ENCODE measurements at regions not wholly inside any gene's neighbourhood (a gene's known extent, or its start where the extent isn't known, plus 50 kb on each side); places are given as distances from the start of the nearest gene placed in this dataset.
"Not testable (repeated sequence)": the region's sequence is repeated elsewhere in the genome, so short reads cannot be mapped to it uniquely, and the experiment has no call there.

GRCh38 chr6:74256781-74257180 is 560.8 kb downstream of the CD109 start:
- TF ChIP-seq POLR2A (IDR thresholded peaks at IDR 0.05) = no peak
- TF ChIP-seq, protein P1, sequence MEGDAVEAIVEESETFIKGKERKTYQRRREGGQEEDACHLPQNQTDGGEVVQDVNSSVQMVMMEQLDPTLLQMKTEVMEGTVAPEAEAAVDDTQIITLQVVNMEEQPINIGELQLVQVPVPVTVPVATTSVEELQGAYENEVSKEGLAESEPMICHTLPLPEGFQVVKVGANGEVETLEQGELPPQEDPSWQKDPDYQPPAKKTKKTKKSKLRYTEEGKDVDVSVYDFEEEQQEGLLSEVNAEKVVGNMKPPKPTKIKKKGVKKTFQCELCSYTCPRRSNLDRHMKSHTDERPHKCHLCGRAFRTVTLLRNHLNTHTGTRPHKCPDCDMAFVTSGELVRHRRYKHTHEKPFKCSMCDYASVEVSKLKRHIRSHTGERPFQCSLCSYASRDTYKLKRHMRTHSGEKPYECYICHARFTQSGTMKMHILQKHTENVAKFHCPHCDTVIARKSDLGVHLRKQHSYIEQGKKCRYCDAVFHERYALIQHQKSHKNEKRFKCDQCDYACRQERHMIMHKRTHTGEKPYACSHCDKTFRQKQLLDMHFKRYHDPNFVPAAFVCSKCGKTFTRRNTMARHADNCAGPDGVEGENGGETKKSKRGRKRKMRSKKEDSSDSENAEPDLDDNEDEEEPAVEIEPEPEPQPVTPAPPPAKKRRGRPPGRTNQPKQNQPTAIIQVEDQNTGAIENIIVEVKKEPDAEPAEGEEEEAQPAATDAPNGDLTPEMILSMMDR (IDR thresholded peaks at IDR 0.05) = no peak
- TF ChIP-seq POLR2AphosphoS5 (IDR thresholded peaks at IDR 0.05) = no peak
- no peak for TF ChIP-seq EP300 (IDR thresholded peaks at IDR 0.05)

GRCh38 chr6:74256381-74256780 is 560.4 kb downstream of the CD109 start:
- H3K27ac ChIP-seq = no peak overlapping the region
- no peaks in the 10 kb centered on the region for H3K4me1 ChIP-seq
- H3K27me3 ChIP-seq = no peaks in the 10 kb centered on the region
- no peaks in the 10 kb centered on the region for H3K9me3 ChIP-seq
- H3K36me3 ChIP-seq = no peaks in the 10 kb centered on the region
- ATAC-seq (ENCODE audit: low FRiP score in 2 of 2) (no peak), DNase-seq (no peak)
- no peak overlapping the region for H3K4me3 ChIP-seq
- TF ChIP-seq, protein P1 (IDR thresholded peaks at IDR 0.05) = no peak
- no peak for TF ChIP-seq POLR2AphosphoS5 (IDR thresholded peaks at IDR 0.05)

More at GRCh38 chr6:74256781-74257180, 560.8 kb downstream of the CD109 start:
- Histone ChIP-seq H3K27me3 (no peaks in the 10 kb centered on the region), H3K36me3 (no peaks in the 10 kb centered on the region), H3K4me1 (no peaks in the 10 kb centered on the region), H3K27ac (no peak overlapping the region), H3K4me3 (no peak overlapping the region), H3K9me3 (no peaks in the 10 kb centered on the region)
- ATAC-seq (ENCODE audit: low FRiP score in 2 of 2) = no peak
- DNase-seq = no peak
- WGBS, 2 donors = 15 to 32% methylated on average over 2 of the region's 2 CpGs

GRCh38 chr6:74255007-74255406 is 559.0 kb downstream of the CD109 start:
- H3K27ac ChIP-seq; H3K9me3 ChIP-seq; H3K36me3 ChIP-seq; H3K27me3 ChIP-seq; H3K4me1 ChIP-seq; ATAC-seq (ENCODE audit: low FRiP score in 2 of 2); H3K4me3 ChIP-seq: not testable (repeated sequence)
- WGBS, 2 donors = 90 to 95% methylated on average over 5 to 24 of the region's 24 CpGs
- DNase-seq = peak in 1 of 2 donors; percentile 67

GRCh38 chr6:74254147-74254546 is 558.1 kb downstream of the CD109 start:
- H3K27ac ChIP-seq; DNase-seq; H3K27me3 ChIP-seq; H3K36me3 ChIP-seq; ATAC-seq (ENCODE audit: low FRiP score in 2 of 2); H3K4me1 ChIP-seq; H3K9me3 ChIP-seq; H3K4me3 ChIP-seq: not testable (repeated sequence)
- 100% methylated on average over 1 of the region's 1 CpG for WGBS, 2 donors

GRCh38 chr6:74253261-74253660 is 557.3 kb downstream of the CD109 start:
- Histone ChIP-seq H3K27me3 (no peaks in the 10 kb centered on the region), H3K36me3 (no peaks in the 10 kb centered on the region), H3K4me1 (no peaks in the 10 kb centered on the region), H3K27ac (no peak overlapping the region), H3K4me3 (no peak overlapping the region), H3K9me3 (no peaks in the 10 kb centered on the region)
- no peak for DNase-seq
- no peak for ATAC-seq (ENCODE audit: low FRiP score in 2 of 2)
- 80% methylated on average over 2 of the region's 2 CpGs for WGBS, 2 donors
- TF ChIP-seq POLR2AphosphoS5 (IDR thresholded peaks at IDR 0.05) (no peak), EP300 (IDR thresholded peaks at IDR 0.05) (no peak), POLR2A (IDR thresholded peaks at IDR 0.05) (no peak)

- Histone ChIP-seq H3K4me3 (no peak overlapping the region), H3K27ac (no peak overlapping the region), H3K27me3 (no peaks in the 10 kb centered on the region), H3K4me1 (no peaks in the 10 kb centered on the region), H3K9me3 (no peaks in the 10 kb centered on the region), H3K36me3 (no peaks in the 10 kb centered on the region)
- DNase-seq = no peak
- WGBS, 2 donors = 33 to 37% methylated on average over 2 of the region's 2 CpGs
- ATAC-seq (ENCODE audit: low FRiP score in 2 of 2) = no peak
- no peak for TF ChIP-seq POLR2A (IDR thresholded peaks at IDR 0.05)
- TF ChIP-seq, protein P1 (IDR thresholded peaks at IDR 0.05) = no peak
Measured at GRCh38 chr6:74250161-74250818, 554.3 kb downstream of the CD109 start.

Measured in upper lobe of left lung (tissue), 6 donors.